Neural crest cell (in vitro differentiated cells): ENCODE measurements at regions not wholly inside any gene's neighbourhood (a gene's known extent, or its start where the extent isn't known, plus 50 kb on each side); places are given as distances from the start of the nearest gene placed in this dataset.
A peak's percentile ranks its signal among the peaks of the same experiment; 100 is the strongest.

ENCODE experiments used
- DNase-seq: peaks from one replicate; pipeline ENCODE4 v3.0.0; 2021; ENCODE audit warnings: low read depth, mixed read lengths, low spot score
- H3K27ac Mint-ChIP-seq: one replicate; pipeline ENCODE4 v1.8.0; 2021; ENCODE audit warnings: mild to moderate bottlenecking, mixed read lengths; ENCODE audit not compliant: unreplicated experiment
- H3K27me3 Mint-ChIP-seq: 2 replicates; pipeline ENCODE4 v1.8.0; 2021; ENCODE audit warnings: low read depth, mild to moderate bottlenecking, mixed read lengths
- H3K36me3 Mint-ChIP-seq: 2 replicates; pipeline ENCODE4 v1.8.0; 2021; ENCODE audit warnings: low read depth, mild to moderate bottlenecking, mixed read lengths
- H3K4me1 Mint-ChIP-seq: 2 replicates; pipeline ENCODE4 v1.8.0; 2021; ENCODE audit warnings: mixed read lengths
- H3K4me3 Mint-ChIP-seq: one replicate; pipeline ENCODE4 v1.8.0; 2021; ENCODE audit warnings: mild to moderate bottlenecking, mixed read lengths
- H3K9me3 Mint-ChIP-seq: 2 replicates; pipeline ENCODE4 v1.8.0; 2021; ENCODE audit warnings: mixed read lengths
- TF ChIP-seq, protein P1 (sequence below): fragments of 200-600 bp; sonication (generic); conservative IDR thresholded peaks from 2 replicates; pipeline ENCODE4 v1.5.0; 2021; ENCODE audit warnings: antibody characterized with exemption, mild to moderate bottlenecking

DNA sequence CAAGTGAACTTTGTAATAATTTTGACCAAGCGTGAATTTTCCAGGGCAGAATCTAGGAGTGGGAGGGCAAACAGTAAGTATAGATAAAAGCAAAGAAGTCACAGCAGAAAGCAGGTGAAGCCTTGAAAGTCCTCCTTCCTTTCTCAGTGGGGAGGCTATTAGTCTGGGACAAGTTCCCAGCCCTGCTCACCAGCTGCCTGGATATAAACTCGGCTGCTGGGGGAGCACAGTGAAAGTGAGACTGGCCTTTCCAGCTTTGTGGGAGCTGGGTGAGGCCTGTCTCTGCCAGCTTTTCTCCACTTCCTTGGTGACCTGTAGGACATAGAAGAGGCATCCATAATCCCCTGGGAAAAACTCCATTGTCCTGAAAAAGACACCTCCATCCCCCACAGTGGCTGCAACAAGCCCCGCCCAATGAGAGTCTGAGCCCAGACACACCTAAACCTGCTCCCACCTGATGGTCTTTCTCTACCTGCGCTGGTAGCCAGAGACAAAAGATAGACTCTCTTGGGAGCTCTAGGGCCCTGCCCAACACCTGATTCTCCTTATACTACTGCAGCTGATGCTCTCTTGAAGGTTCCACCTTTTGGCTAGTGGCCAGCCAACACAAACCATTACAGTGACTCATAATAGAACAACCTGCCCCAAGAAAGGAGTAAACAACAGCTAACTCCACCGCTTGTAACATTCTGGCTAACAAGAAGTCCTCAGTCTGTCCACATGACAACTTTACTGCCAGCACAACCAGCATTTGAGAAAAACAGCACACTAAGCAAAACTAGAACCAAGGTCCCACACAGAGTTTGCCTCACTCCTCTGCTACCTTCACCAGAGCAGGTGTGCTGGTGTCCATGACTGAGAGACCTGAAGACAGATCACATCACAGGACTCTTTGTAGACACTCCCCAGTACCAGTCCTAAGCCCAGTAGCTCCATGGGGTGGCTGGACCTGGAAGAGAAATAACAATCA, 252.2 kb upstream of the SLITRK6 start:
- H3K27ac Mint-ChIP-seq = no peak overlapping the region
- H3K4me1 Mint-ChIP-seq = no peaks in the 10 kb centered on the region
- no peak for DNase-seq
- peaks cover 8% of the 10 kb centered on the region for H3K9me3 Mint-ChIP-seq
- H3K4me3 Mint-ChIP-seq = no peak overlapping the region
- TF ChIP-seq, protein P1, sequence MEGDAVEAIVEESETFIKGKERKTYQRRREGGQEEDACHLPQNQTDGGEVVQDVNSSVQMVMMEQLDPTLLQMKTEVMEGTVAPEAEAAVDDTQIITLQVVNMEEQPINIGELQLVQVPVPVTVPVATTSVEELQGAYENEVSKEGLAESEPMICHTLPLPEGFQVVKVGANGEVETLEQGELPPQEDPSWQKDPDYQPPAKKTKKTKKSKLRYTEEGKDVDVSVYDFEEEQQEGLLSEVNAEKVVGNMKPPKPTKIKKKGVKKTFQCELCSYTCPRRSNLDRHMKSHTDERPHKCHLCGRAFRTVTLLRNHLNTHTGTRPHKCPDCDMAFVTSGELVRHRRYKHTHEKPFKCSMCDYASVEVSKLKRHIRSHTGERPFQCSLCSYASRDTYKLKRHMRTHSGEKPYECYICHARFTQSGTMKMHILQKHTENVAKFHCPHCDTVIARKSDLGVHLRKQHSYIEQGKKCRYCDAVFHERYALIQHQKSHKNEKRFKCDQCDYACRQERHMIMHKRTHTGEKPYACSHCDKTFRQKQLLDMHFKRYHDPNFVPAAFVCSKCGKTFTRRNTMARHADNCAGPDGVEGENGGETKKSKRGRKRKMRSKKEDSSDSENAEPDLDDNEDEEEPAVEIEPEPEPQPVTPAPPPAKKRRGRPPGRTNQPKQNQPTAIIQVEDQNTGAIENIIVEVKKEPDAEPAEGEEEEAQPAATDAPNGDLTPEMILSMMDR = no peak
- peaks cover 3% of the 10 kb centered on the region for H3K36me3 Mint-ChIP-seq
- no peaks in the 10 kb centered on the region for H3K27me3 Mint-ChIP-seq

DNA sequence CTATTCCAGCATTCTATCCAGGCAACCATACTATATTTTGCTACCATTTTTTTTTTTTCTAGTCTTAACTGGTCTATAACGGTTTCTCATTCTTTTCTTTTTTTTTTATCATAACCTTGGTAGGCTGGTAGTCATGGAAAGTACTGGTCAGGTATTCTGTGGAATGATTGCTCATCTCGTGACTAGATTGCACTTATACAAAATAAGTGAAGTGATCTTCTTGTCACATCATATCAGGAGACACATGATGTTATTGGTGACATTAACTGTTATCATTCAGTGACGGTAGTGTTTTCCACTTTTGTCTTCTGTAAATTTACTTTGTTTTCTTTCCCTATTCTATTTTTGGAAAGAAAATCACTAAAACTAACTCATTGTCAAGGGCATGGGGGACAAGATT, 239.3 kb upstream of the SLITRK6 start:
- no peak for DNase-seq
- Mint-ChIP-seq H3K27ac (no peak overlapping the region), H3K4me1 (no peaks in the 10 kb centered on the region), H3K4me3 (no peak overlapping the region), H3K9me3 (peaks cover 9% of the 10 kb centered on the region), H3K36me3 (no peaks in the 10 kb centered on the region), H3K27me3 (no peaks in the 10 kb centered on the region)
- TF ChIP-seq, protein P1 = no peak

GRCh38 chr13:86020351-86021002, 221.3 kb upstream of the SLITRK6 start:
- H3K36me3 Mint-ChIP-seq = no peaks in the 10 kb centered on the region
- H3K4me1 Mint-ChIP-seq = no peaks in the 10 kb centered on the region
- H3K4me3 Mint-ChIP-seq = no peak overlapping the region
- H3K27me3 Mint-ChIP-seq = no peaks in the 10 kb centered on the region
- no peak overlapping the region for H3K27ac Mint-ChIP-seq
- peaks cover 3% of the 10 kb centered on the region for H3K9me3 Mint-ChIP-seq
- DNase-seq = no peak
- TF ChIP-seq, protein P1 = no peak

- Mint-ChIP-seq H3K36me3 (no peaks in the 10 kb centered on the region), H3K4me3 (no peak overlapping the region), H3K9me3 (no peaks in the 10 kb centered on the region), H3K27ac (no peak overlapping the region), H3K27me3 (no peaks in the 10 kb centered on the region), H3K4me1 (peaks cover 29% of the 10 kb centered on the region)
- TF ChIP-seq, protein P1 = no peak
- no peak for DNase-seq
Measured at GRCh38 chr13:86006317-86006716, 207.1 kb upstream of the SLITRK6 start.

- TF ChIP-seq, protein P1 = no peak
- H3K27me3 Mint-ChIP-seq = no peaks in the 10 kb centered on the region
Measured at GRCh38 chr13:86003029-86003428, 203.8 kb upstream of the SLITRK6 start.

More at GRCh38 chr13:86003029-86003428, 203.8 kb upstream of the SLITRK6 start:
- Mint-ChIP-seq H3K36me3 (no peaks in the 10 kb centered on the region), H3K4me3 (peak overlapping the region; percentile 48), H3K4me1 (peaks cover 24% of the 10 kb centered on the region), H3K9me3 (no peaks in the 10 kb centered on the region), H3K27ac (no peak overlapping the region)
- peak; percentile 3 for DNase-seq
